AG04450 (cell line): ENCODE measurements at regions not wholly inside any gene's neighbourhood (a gene's known extent, or its start where the extent isn't known, plus 50 kb on each side); places are given as distances from the start of the nearest gene placed in this dataset.

Experiments
- CTCF ChIA-PET: fragments of 300-600, 350-600 bp; formaldehyde crosslinking; extraction: SDS; loops from one replicate; lab custom pipeline; 2022; ENCODE audit warnings: antibody characterized with exemption, inconsistent platforms; lab: Charles Lee
- POLR2A ChIA-PET: fragments of 350-600 bp; formaldehyde crosslinking; extraction: SDS; loops from one replicate; lab custom pipeline; 2021; ENCODE audit warnings: antibody characterized with exemption, inconsistent platforms; lab: Yijun Ruan, JAX
- DNase-seq: peaks from one replicate; pipeline ENCODE4 v3.0.0-alpha.2; 2011; ENCODE audit warnings: low read depth, low spot score
- H3K27ac ChIP-seq: one replicate; pipeline ENCODE4 v1.5.1; 2012; ENCODE audit warnings: low read depth, low read length, control low read depth
- H3K27me3 ChIP-seq: one replicate; pipeline ENCODE4 v1.6.0; 2012; ENCODE audit warnings: low read length; ENCODE audit not compliant: control insufficient read depth, insufficient read depth
- H3K4me3 ChIP-seq: 2 replicates; pipeline ENCODE4 v1.5.1; 2011; ENCODE audit warnings: mild to moderate bottlenecking, low read depth, low read length, control low read depth
- H3K9me3 ChIP-seq: 2 replicates; pipeline ENCODE4 v1.5.1; 2012; ENCODE audit warnings: low read length; ENCODE audit not compliant: control insufficient read depth, insufficient read depth
- CTCF ChIP-seq: IDR thresholded peaks from 2 replicates; pipeline ENCODE4 v1.5.1; 2011; ENCODE audit warnings: low read depth, low read length, control low read depth, inconsistent platforms

- Histone ChIP-seq H3K4me3 (no peak overlapping the region), H3K9me3 (peaks cover 10% of the 10 kb centered on the region), H3K27ac (no peak overlapping the region), H3K27me3 (no peaks in the 10 kb centered on the region)
- no peak for TF ChIP-seq CTCF
- CTCF ChIA-PET: no interaction called here
- POLR2A ChIA-PET: no interaction called here
- no peak for DNase-seq
Measured at GRCh38 chr4:97185233-97185632, 958.0 kb downstream of the STPG2 start.

GRCh38 chr4:97197106-97197505 lies 946.2 kb downstream of the STPG2 start:
- DNase-seq: no peak
- POLR2A ChIA-PET: no interaction called here

GRCh38 chr4:97208749-97209148 lies 934.5 kb downstream of the STPG2 start:
- ChIA-PET POLR2A (no interaction called here), CTCF (no interaction called here)
- Histone ChIP-seq H3K27me3 (no peaks in the 10 kb centered on the region), H3K9me3 (peaks cover 5% of the 10 kb centered on the region; the same call in 1 of the 2 replicates), H3K27ac (no peak overlapping the region), H3K4me3 (no peak overlapping the region)
- no peak for TF ChIP-seq CTCF
- DNase-seq: no peak

More at GRCh38 chr4:97197106-97197505, 946.2 kb downstream of the STPG2 start:
- Histone ChIP-seq H3K4me3 (no peak overlapping the region), H3K27ac (no peak overlapping the region), H3K27me3 (no peaks in the 10 kb centered on the region), H3K9me3 (no peaks in the 10 kb centered on the region; the same call in none of the 2 replicates)
- TF ChIP-seq CTCF: no peak
- CTCF ChIA-PET: no interaction called here

GRCh38 chr4:97215409-97215941 lies 927.8 kb downstream of the STPG2 start:
- Histone ChIP-seq H3K9me3 (peaks cover 9% of the 10 kb centered on the region; the same call in 1 of the 2 replicates), H3K4me3 (no peak overlapping the region), H3K27me3 (no peaks in the 10 kb centered on the region), H3K27ac (no peak overlapping the region)
- no peak for TF ChIP-seq CTCF
- ChIA-PET POLR2A (no interaction called here), CTCF (no interaction called here)
- DNase-seq: no peak

- no peak for DNase-seq
- TF ChIP-seq CTCF: no peak
- Histone ChIP-seq H3K27me3 (no peaks in the 10 kb centered on the region), H3K4me3 (no peak overlapping the region), H3K27ac (no peak overlapping the region), H3K9me3 (peaks cover 9% of the 10 kb centered on the region; the same call in 1 of the 2 replicates)
- CTCF ChIA-PET: no interaction called here
- POLR2A ChIA-PET: no interaction called here
Measured at GRCh38 chr4:97216046-97216445, 927.2 kb downstream of the STPG2 start.
